ENCODE measurements at regions not wholly inside any gene's neighbourhood (a gene's known extent, or its start where the extent isn't known, plus 50 kb on each side); places are given as distances from the start of the nearest gene placed in this dataset.

DNA sequence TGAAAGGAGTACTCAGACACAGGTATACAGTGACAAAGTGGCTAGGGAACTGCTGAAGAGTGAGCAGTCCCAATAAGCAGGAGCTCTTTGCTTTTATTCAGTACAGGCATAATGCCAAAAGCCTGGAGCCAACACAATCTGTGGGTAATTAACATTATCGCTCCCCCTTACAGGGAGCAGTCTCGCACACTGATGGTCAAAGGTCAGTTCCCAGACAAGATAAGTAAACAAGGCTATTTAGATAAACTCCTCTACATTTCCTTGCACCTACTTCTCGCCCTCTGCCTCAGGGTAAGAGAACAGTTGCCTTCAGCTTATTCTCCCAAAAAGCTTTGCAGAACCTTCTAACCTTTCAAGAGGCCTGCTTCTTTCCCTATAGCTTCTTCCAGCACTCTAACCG lies 73.9 kb upstream of the TAF9B start:
- no peaks in the 10 kb centered on the region for H3K9me1 ChIP-seq (replicated peaks; ENCODE audit: control insufficient read depth, extremely low read depth, insufficient read depth, low read length)
- no peak overlapping the region for H3K9ac ChIP-seq (replicated peaks; ENCODE audit: extremely low read depth, insufficient read depth, low read length)
- no peaks in the 10 kb centered on the region for H3K27me3 ChIP-seq (ENCODE audit: control insufficient read depth in 2 of 2, insufficient read depth in 2 of 2, low read length in 2 of 2)
- BruUV-seq (replicated peaks), result no TSS peak
- DNase-seq (ENCODE audit: low read depth, low spot score) (no peak), FAIRE-seq (no peak)
- no peak overlapping the region for H2AFZ ChIP-seq (ENCODE audit: low read depth, low read length)
- no peaks in the 10 kb centered on the region for H3K79me2 ChIP-seq (ENCODE audit: control insufficient read depth, insufficient read depth, low read length)
- H3K4me2 ChIP-seq (ENCODE audit: insufficient read depth, low read length), result no peak overlapping the region
- no peaks in the 10 kb centered on the region for H3K9me3 ChIP-seq (replicated peaks; ENCODE audit: control insufficient read depth, insufficient read depth, low read length)
- H3K36me3 ChIP-seq (ENCODE audit: control insufficient read depth in 2 of 2, extremely low read depth in 1 of 2, insufficient read depth in 2 of 2, low read length in 2 of 2), result no peaks in the 10 kb centered on the region
- POLR2A ChIA-PET, result no interaction called here
- H4K20me1 ChIP-seq (replicated peaks; ENCODE audit: control insufficient read depth, extremely low read depth, insufficient read depth, low read length), result no peaks in the 10 kb centered on the region
- TF ChIP-seq JUN (IDR thresholded peaks at IDR 0.05; ENCODE audit: borderline replicate concordance, insufficient read depth, insufficient read length, low read depth) (no peak), POLR2AphosphoS5 (IDR thresholded peaks at IDR 0.05; ENCODE audit: insufficient read depth, low read depth, low read length) (no peak), EZH2 (IDR thresholded peaks at IDR 0.05; ENCODE audit: borderline replicate concordance, low read depth, low read length, severe bottlenecking) (no peak), POLR2A (IDR thresholded peaks at IDR 0.05; ENCODE audit: low read depth, low read length) (no peak), GATA2 (IDR thresholded peaks at IDR 0.05; ENCODE audit: insufficient read depth, insufficient read length, low read depth, low read length) (no peak), FOS (IDR thresholded peaks at IDR 0.05; ENCODE audit: borderline replicate concordance, insufficient read depth, low read length) (no peak), MYC (IDR thresholded peaks at IDR 0.05; ENCODE audit: low read depth, low read length) (no peak)
- TF ChIP-seq, protein P1, sequence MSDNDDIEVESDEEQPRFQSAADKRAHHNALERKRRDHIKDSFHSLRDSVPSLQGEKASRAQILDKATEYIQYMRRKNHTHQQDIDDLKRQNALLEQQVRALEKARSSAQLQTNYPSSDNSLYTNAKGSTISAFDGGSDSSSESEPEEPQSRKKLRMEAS (IDR thresholded peaks at IDR 0.05; ENCODE audit: insufficient read depth, insufficient read length), result no peak
- TF ChIP-seq, protein P2, sequence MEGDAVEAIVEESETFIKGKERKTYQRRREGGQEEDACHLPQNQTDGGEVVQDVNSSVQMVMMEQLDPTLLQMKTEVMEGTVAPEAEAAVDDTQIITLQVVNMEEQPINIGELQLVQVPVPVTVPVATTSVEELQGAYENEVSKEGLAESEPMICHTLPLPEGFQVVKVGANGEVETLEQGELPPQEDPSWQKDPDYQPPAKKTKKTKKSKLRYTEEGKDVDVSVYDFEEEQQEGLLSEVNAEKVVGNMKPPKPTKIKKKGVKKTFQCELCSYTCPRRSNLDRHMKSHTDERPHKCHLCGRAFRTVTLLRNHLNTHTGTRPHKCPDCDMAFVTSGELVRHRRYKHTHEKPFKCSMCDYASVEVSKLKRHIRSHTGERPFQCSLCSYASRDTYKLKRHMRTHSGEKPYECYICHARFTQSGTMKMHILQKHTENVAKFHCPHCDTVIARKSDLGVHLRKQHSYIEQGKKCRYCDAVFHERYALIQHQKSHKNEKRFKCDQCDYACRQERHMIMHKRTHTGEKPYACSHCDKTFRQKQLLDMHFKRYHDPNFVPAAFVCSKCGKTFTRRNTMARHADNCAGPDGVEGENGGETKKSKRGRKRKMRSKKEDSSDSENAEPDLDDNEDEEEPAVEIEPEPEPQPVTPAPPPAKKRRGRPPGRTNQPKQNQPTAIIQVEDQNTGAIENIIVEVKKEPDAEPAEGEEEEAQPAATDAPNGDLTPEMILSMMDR (IDR thresholded peaks at IDR 0.05; ENCODE audit: extremely low read depth in 1 of 2, insufficient read depth in 1 of 2, low read depth in 1 of 2, low read length in 2 of 2), result no peak
- H3K4me1 ChIP-seq (ENCODE audit: control insufficient read depth, extremely low read depth, insufficient read depth, low read length), result no peaks in the 10 kb centered on the region
- dilution Hi-C loops (cut with MboI; ENCODE audit: extremely low pct_ligation_motif_present, low sequenced_read_pairs), result no loop called here
- no peak overlapping the region for H3K4me3 ChIP-seq (replicated peaks in 1 of 3; ENCODE audit: insufficient read depth in 1 of 3, low read depth in 1 of 3, low read length in 3 of 3)
- CTCF ChIA-PET, result no interaction called here
- intact Hi-C loops (cut with micrococcal nuclease), result no loop called here
- no peak overlapping the region for H3K27ac ChIP-seq (ENCODE audit: insufficient read depth, low read depth, low read length)
